Adrenal gland (tissue), 9 donors: ENCODE measurements at regions not wholly inside any gene's neighbourhood (a gene's known extent, or its start where the extent isn't known, plus 50 kb on each side); places are given as distances from the start of the nearest gene placed in this dataset.

Experiments used
- DNase-seq, 7 donors: peaks; one replicate each; pipeline ENCODE4 v3.0.0-alpha.2; 2019 to 2020
- H3K27ac ChIP-seq, 5 donors: fragments of 200-600 bp; sonication (generic) in 4 of 5; 1 replicate in 3 of 5; 2 replicates in 2 of 5; pipeline versions ENCODE4 v1.5.1 to v1.8.0; 2016 to 2020; ENCODE audit warnings: mild to moderate bottlenecking in 1 of 5
- H3K27me3 ChIP-seq: fragments of 200-600 bp; 2 replicates; pipeline ENCODE4 v1.8.0; 2021
- H3K36me3 ChIP-seq, 2 donors: fragments of 200-600 bp; replicated peaks in 1 of 2; 1 replicate in 1 of 2; 2 replicates in 1 of 2; pipeline versions ENCODE4 v1.5.1 to v1.8.0; 2018 to 2022
- H3K4me1 ChIP-seq, 2 donors: fragments of 200-600 bp; replicated peaks in 1 of 2; 1 replicate in 1 of 2; 2 replicates in 1 of 2; pipeline versions ENCODE4 v1.5.1 to v1.8.0; 2018 to 2021
- H3K4me3 ChIP-seq, 4 donors: fragments of 200-600 bp; sonication (generic) in 3 of 4; one replicate each; pipeline ENCODE4 v1.5.1; 2016 to 2018
- H3K9me3 ChIP-seq, 3 donors: fragments of 200-600 bp; sonication (generic) in 1 of 3; replicated peaks in 1 of 3; 1 replicate in 2 of 3; 2 replicates in 1 of 3; pipeline versions ENCODE4 v1.5.1 to v1.8.0; 2016 to 2021
- POLR2A ChIP-seq, 2 donors: fragments of 450-650 bp; IDR thresholded peaks; one replicate each; pipeline ENCODE4 v1.6.1; 2017; ENCODE audit warnings: antibody characterized with exemption in 2 of 2, mild to moderate bottlenecking in 2 of 2, moderate library complexity in 1 of 2
- WGBS, 4 donors: extraction: QIAGEN DNeasy Blood & Tissue Kit in 2 of 4; methylation state at CpG; one replicate each; pipeline versions ENCODE4 v1.1.5 to v1.1.7; 2013 to 2017; 5-methylcytosine and 5-hydroxymethylcytosine counted together
- intact Hi-C, 2 donors: fragments of 100-400 bp; cut with DNase I; formaldehyde crosslinking; loops; one replicate each; pipeline versions ENCODE4 v1.14.1 to v1.15.0; 2022 to 2023
- TF ChIP-seq, protein P1 (sequence below), 6 experiments: fragments of 450-650 bp in 4 of 6; fragments of 200-600 bp in 2 of 6; sonication (generic) in 1 of 6; IDR thresholded peaks; 1 replicate in 5 of 6; 2 replicates in 1 of 6; pipeline versions ENCODE4 v1.5.1 to v1.8.0; 2016 to 2021; ENCODE audit warnings: antibody characterized with exemption in 6 of 6, mild to moderate bottlenecking in 2 of 6, moderate library complexity in 1 of 6
- donor health status: healthy with polysubstance abuse.
- donor health status: Bipolar disorder and iron deficiency.
- donor health status: DM: yes; HTN: yes; CAD: no.
- donor health status: DM: no; HTN: no; CAD: no.
- donor health status: DM: no; HTN: no; CAD: no.

DNA sequence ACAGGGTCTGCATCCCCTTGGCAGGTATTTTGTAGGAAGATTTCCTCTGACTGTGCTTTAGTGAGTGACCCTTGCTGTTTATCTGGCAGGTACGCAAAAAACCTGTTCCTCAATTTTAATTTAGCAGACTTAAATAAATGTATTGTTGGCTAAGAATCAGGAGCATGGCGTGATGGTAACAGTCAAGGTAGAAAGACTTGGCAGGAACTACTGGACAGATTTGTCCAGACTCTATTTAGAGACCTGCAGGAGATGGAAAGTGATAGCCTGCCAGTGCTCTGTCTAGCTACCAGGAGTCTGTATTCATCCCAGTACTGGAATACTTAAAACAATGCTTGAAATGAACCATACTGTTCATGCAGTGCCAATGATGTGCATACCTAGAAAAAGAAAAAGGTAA is 78.8 kb upstream of the MAST4 start:
- Histone ChIP-seq H3K27me3 (no peaks in the 10 kb centered on the region), H3K27ac (no peak overlapping the region), H3K4me1 (no peaks in the 10 kb centered on the region), H3K36me3 (no peaks in the 10 kb centered on the region), H3K4me3 (no peak overlapping the region), H3K9me3 (peaks cover 0 to 10% (median 4%) of the 10 kb centered on the region in 3 donors)
- DNase-seq = no peak
- intact Hi-C loops = no loop called here
- TF ChIP-seq, protein P1, sequence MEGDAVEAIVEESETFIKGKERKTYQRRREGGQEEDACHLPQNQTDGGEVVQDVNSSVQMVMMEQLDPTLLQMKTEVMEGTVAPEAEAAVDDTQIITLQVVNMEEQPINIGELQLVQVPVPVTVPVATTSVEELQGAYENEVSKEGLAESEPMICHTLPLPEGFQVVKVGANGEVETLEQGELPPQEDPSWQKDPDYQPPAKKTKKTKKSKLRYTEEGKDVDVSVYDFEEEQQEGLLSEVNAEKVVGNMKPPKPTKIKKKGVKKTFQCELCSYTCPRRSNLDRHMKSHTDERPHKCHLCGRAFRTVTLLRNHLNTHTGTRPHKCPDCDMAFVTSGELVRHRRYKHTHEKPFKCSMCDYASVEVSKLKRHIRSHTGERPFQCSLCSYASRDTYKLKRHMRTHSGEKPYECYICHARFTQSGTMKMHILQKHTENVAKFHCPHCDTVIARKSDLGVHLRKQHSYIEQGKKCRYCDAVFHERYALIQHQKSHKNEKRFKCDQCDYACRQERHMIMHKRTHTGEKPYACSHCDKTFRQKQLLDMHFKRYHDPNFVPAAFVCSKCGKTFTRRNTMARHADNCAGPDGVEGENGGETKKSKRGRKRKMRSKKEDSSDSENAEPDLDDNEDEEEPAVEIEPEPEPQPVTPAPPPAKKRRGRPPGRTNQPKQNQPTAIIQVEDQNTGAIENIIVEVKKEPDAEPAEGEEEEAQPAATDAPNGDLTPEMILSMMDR (IDR thresholded peaks at IDR 0.05) = no peak
- TF ChIP-seq POLR2A (IDR thresholded peaks at IDR 0.05) = no peak
- 46 to 83% (median 75%) methylated on average over 2 of the region's 2 CpGs for WGBS, 4 donors

DNA sequence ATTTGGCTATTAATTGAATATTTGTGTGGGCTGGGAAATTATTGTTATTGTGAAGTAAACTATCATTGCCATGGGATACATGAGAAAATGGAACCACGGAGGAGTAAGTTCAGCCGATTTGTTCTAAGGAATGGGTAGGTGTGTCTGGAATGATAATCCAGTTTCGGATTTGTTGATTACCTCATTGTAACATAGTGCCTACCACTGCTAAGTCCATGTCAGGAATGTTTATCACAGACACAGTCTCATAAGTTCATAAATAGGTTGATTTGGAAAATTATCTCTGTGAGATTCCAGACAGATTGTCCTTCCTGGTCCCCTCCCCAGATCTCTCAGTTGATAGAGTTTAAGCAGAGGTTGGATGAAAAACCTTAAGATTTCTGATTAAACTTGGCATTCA is 78.1 kb upstream of the MAST4 start:
- no peak for DNase-seq
- no peak overlapping the region for H3K27ac ChIP-seq
- 80 to 92% (median 85%) methylated on average over 3 of the region's 3 CpGs for WGBS, 4 donors
- H3K9me3 ChIP-seq = peaks cover 0 to 10% (median 4%) of the 10 kb centered on the region in 3 donors
- intact Hi-C loops = no loop called here
- TF ChIP-seq POLR2A (IDR thresholded peaks at IDR 0.05) = no peak
- TF ChIP-seq, protein P1 (IDR thresholded peaks at IDR 0.05) = no peak
- no peaks in the 10 kb centered on the region for H3K36me3 ChIP-seq
- H3K4me1 ChIP-seq = no peaks in the 10 kb centered on the region
- H3K4me3 ChIP-seq = no peak overlapping the region
- H3K27me3 ChIP-seq = no peaks in the 10 kb centered on the region

DNA sequence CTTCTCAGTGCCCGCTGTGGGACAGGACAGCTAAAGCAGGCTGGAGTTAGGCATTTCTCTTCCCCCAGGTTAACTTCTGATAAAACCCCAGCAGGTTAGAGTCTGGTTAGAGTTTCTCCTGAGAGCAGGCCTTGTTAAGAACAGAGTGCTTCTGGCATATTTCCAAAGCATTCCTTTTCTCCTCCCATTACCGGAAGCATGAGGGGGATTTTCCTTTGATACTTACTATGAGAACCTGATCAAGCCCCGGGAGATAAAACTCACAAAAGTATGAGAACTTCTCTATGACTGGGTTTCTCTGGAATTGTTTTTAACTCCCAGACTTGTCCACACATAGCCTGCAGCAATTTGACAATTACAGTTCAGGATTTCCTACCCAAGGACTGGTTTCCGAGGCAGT is 77.4 kb upstream of the MAST4 start:
- Histone ChIP-seq H3K9me3 (peaks cover 0 to 10% (median 4%) of the 10 kb centered on the region in 3 donors), H3K4me1 (no peaks in the 10 kb centered on the region), H3K27ac (no peak overlapping the region), H3K27me3 (no peaks in the 10 kb centered on the region), H3K4me3 (no peak overlapping the region), H3K36me3 (no peaks in the 10 kb centered on the region)
- no peak for DNase-seq
- TF ChIP-seq POLR2A (IDR thresholded peaks at IDR 0.05) = no peak
- TF ChIP-seq, protein P1 (IDR thresholded peaks at IDR 0.05) = no peak
- intact Hi-C loops = no loop called here
- 74 to 86% (median 81%) methylated on average over 4 of the region's 4 CpGs for WGBS, 4 donors

DNA sequence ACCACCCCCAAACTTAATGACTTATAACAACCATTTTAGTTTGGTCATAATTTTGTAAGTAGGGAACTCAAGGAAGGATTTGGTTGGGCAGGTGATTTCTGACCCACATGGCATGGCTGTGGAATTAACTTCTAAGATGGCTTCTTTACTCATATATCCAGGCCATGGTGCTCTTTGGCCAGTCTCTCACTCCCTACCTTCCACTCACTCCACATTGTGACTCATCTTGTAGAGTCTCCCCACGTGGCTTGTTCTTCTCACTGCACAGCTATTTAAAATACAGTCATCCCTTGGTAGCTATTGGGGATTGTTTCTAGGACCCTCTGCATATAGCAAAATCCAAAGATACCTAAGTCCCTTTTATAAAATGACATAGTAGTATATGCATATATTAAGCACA is 76.6 kb upstream of the MAST4 start:
- H3K27me3 ChIP-seq = no peaks in the 10 kb centered on the region
- H3K9me3 ChIP-seq = peaks cover 0 to 10% (median 4%) of the 10 kb centered on the region in 3 donors
- no peaks in the 10 kb centered on the region for H3K4me1 ChIP-seq
- TF ChIP-seq POLR2A (IDR thresholded peaks at IDR 0.05) = no peak
- TF ChIP-seq, protein P1 (IDR thresholded peaks at IDR 0.05) = no peak
- H3K36me3 ChIP-seq = no peaks in the 10 kb centered on the region
- H3K27ac ChIP-seq = no peak overlapping the region
- DNase-seq = no peak
- WGBS, 4 donors = 81 to 95% (median 84%) methylated on average over 1 of the region's 1 CpG
- H3K4me3 ChIP-seq = no peak overlapping the region
- intact Hi-C loops = no loop called here
